ENCODE measurements at regions not wholly inside any gene's neighbourhood (a gene's known extent, or its start where the extent isn't known, plus 50 kb on each side); places are given as distances from the start of the nearest gene placed in this dataset.

DNA sequence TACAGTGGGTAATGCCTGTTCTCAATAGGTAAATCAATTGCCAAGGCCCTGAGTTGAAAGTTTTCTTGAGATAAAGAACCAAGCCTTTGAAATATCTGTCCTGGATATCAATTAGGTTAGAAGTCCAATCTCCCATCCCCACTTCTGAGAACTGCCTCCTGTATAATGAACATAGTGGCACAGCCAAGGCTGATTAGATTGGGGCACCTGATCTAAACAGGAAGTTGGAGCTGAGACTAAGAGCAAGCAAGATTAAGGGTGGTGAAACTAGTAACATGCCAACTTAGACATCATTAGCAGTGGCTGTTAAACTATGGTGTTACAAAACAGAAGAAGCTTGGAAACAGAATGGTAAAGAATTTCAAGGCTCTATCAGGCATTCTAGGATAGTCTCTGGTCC lies 137.7 kb upstream of the TMEM108 start:
- Histone ChIP-seq H3K4me3 (replicated peaks in 1 of 2; ENCODE audit: low read depth in 1 of 2, low read length in 2 of 2) (no peak overlapping the region), H3K36me3 (ENCODE audit: control insufficient read depth in 1 of 2, insufficient read depth in 2 of 2, low read length in 2 of 2) (no peaks in the 10 kb centered on the region), H4K20me1 (ENCODE audit: insufficient read depth) (no peaks in the 10 kb centered on the region), H3K9me3 (ENCODE audit: control insufficient read depth in 1 of 2, insufficient read depth in 1 of 2, low read depth in 1 of 2, low read length in 2 of 2) (no peaks in the 10 kb centered on the region), H3K4me2 (ENCODE audit: low read length) (no peak overlapping the region), H3K27me3 (ENCODE audit: insufficient read depth, low read length) (0 out of 2 replicates have a peak, but pooled peaks cover 4% of the 10 kb centered on the region), H3K27ac (ENCODE audit: low read depth, low read length) (no peak overlapping the region), H3K4me1 (ENCODE audit: control insufficient read depth in 1 of 2, insufficient read depth in 2 of 2, low read length in 2 of 2) (no peaks in the 10 kb centered on the region), H3K9me2 (ENCODE audit: insufficient read depth) (no peaks in the 10 kb centered on the region), H3K9ac (ENCODE audit: low read length) (no peak overlapping the region), H2AFZ (ENCODE audit: low read depth, low read length, poor library complexity, severe bottlenecking) (no peak overlapping the region), H3K79me2 (ENCODE audit: insufficient read depth, low read length) (no peaks in the 10 kb centered on the region)
- intact Hi-C loops (cut with micrococcal nuclease) = no loop called here
- ChIA-PET RAD21 (ENCODE audit: low non-redundant PET in 1 of 2, low total read pairs in 2 of 2, uncharacterized antibody in 2 of 2, unreplicated experiment in 2 of 2) (no interaction called here), POLR2A (no interaction called here), CTCF (no interaction called here)
- no TSS peak for BruUV-seq (replicated peaks)
- TF ChIP-seq CTCF (IDR thresholded peaks at IDR 0.05 in 2 of 3, conservative IDR thresholded peaks at IDR 0.05 in 1 of 3; ENCODE audit: borderline replicate concordance in 1 of 3, insufficient read depth in 1 of 3, low read depth in 2 of 3, low read length in 2 of 3) (no peak), SIN3A (IDR thresholded peaks at IDR 0.05; ENCODE audit: low read depth) (no peak), POLR2AphosphoS5 (IDR thresholded peaks at IDR 0.05; ENCODE audit: low read depth, low read length) (no peak), TCF7L2 (IDR thresholded peaks at IDR 0.05; ENCODE audit: borderline replicate concordance, extremely low read depth, insufficient read depth, insufficient read length) (no peak), SP1 (IDR thresholded peaks at IDR 0.05; ENCODE audit: low read depth) (no peak), EGR1 (IDR thresholded peaks at IDR 0.05; ENCODE audit: low read depth) (no peak), CEBPB (IDR thresholded peaks at IDR 0.05; ENCODE audit: low read depth) (no peak), CBX3 (IDR thresholded peaks at IDR 0.05; ENCODE audit: low read depth) (no peak), POLR2A (IDR thresholded peaks at IDR 0.05; ENCODE audit: borderline replicate concordance, extremely low read depth, insufficient read depth, insufficient read length) (no peak), REST (IDR thresholded peaks at IDR 0.05; ENCODE audit: low read depth) (no peak), ZNF274 (IDR thresholded peaks at IDR 0.05; ENCODE audit: low read depth, low read length) (no peak), FOSL1 (IDR thresholded peaks at IDR 0.05; ENCODE audit: low read depth) (no peak), ZFX (IDR thresholded peaks at IDR 0.05) (no peak), ELF1 (IDR thresholded peaks at IDR 0.05; ENCODE audit: borderline replicate concordance, low read depth) (no peak), ZBTB33 (IDR thresholded peaks at IDR 0.05; ENCODE audit: extremely low read depth, insufficient replicate concordance, low read length) (no peak), EZH2 (IDR thresholded peaks at IDR 0.05) (no peak), EZH2phosphoT487 (IDR thresholded peaks at IDR 0.05; ENCODE audit: borderline replicate concordance) (no peak), SRF (IDR thresholded peaks at IDR 0.05; ENCODE audit: low read depth) (no peak)
- TF ChIP-seq, protein P1, sequence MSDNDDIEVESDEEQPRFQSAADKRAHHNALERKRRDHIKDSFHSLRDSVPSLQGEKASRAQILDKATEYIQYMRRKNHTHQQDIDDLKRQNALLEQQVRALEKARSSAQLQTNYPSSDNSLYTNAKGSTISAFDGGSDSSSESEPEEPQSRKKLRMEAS (IDR thresholded peaks at IDR 0.05) = no peak
- TF ChIP-seq, protein P2, sequence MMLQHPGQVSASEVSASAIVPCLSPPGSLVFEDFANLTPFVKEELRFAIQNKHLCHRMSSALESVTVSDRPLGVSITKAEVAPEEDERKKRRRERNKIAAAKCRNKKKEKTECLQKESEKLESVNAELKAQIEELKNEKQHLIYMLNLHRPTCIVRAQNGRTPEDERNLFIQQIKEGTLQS (IDR thresholded peaks at IDR 0.05) = no peak
- no peak for ATAC-seq
- DNase-seq (ENCODE audit: low read depth, low spot score) = no peak

All from HCT116 (cell line).